HG02981 (cell line): ENCODE measurements at regions not wholly inside any gene's neighbourhood (a gene's known extent, or its start where the extent isn't known, plus 50 kb on each side); places are given as distances from the start of the nearest gene placed in this dataset.
"Not testable (repeated sequence)": the region's sequence is repeated elsewhere in the genome, so short reads cannot be mapped to it uniquely, and the experiment has no call there.

ENCODE experiments used
- ATAC-seq: cut with Tn5 transposase; IDR thresholded peaks from one replicate; pipeline ENCODE4 v1.9.1; 2021; ENCODE audit warnings: mild to moderate bottlenecking, moderate library complexity; ENCODE audit not compliant: unreplicated experiment

DNA sequence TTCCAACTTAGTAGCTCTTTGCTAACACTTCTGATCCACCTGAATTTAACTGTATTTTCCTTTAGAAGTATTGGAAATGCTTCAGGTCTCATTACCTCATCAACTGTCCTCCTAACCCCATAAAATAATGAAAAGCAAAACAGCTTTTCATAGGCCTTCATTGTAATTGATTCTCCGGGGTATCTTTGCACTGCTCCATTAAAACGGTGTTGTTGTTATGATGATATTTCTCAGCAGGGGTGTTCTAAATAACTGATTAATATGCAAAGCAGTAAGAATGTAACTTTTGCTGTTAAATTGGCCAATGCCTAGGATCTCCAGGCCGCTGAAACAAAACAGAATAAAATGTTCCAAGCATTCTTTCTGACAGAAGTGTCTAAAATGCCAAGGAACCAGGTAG, 1983.2 kb downstream of the EFNA5 start:
- no peak for ATAC-seq

DNA sequence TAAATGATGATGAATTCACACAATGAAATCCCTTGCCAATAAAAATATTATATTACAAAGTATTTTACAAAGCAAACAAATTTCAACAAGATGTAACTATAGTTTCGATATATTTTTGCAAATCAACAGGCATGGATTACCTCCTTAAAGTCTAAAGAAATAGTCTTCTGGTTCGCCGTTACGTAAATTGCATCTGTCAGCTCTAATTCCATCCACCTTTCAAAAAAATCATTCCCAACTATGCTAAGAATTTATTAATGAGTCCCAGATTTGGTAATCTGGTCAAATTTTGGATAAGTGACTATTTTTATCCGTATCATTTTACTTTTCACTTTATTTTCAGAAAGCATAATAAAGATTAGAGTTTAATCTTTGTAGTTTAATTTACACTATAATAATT, 1984.9 kb downstream of the EFNA5 start:
- no peak for ATAC-seq

DNA sequence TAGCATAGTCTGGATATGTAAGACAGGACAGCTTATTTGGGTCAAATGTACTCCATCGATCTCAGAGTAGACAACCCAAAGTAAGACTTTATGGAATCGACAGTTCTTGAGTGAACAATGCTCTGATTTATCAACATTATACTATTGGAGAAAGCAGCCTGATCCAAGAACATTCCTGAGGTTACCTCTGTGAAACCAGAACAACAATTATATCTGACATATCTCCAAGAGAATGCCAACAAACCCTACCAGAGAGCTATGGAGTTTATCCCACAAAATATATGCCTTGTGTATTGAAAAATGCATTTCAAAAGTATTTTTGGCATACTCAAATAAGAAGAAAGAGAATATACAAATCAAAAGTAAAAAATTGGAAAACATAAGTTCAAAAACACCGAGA, 1985.9 kb downstream of the EFNA5 start:
- ATAC-seq: no peak

DNA sequence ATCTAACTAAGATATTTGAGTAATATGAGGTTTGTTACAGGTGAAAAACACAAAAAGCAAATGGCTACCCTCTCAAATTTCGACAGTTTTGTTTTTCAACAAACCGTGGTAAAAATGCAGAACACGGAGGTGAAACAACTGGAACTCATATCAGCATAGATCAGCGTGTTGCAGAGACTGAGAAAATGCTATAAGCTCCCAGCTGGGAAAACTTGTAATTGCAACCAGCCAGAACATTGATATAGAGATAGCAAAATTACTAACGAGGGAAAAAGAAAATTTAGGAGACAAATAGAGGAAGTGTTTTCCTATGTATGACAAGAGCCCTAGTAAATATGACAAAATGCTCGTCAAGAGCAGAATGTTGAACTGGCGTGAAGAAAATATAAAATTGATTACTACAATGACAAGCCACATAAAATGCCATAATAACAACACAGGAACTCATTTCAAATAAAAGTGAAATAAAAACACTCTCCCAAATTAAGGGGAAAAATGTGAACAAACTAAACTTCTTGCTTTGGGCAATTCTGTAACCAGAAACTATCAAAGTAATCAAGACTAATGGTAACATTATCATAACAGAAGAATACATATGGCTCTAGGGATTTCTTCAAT, 1989.8 kb downstream of the EFNA5 start:
- no peak for ATAC-seq

DNA sequence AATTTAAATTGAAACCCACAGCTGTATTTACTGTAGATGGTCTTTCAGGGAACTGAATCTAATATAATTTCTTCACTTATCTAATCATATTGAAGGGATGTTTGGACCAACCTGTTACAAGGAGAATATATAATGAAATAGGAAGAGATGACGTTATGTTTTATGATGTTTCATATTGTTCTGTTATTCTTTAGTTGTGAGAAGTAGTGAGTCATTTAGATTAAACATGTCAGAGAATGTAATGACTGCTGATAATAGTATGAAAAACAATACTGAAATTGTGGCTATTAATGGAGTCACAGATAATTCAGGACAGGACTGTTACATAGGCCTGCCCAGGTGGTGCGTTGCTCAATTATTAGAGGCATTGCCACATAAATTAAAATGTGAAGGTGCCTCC, 1993.4 kb downstream of the EFNA5 start:
- ATAC-seq: no peak

DNA sequence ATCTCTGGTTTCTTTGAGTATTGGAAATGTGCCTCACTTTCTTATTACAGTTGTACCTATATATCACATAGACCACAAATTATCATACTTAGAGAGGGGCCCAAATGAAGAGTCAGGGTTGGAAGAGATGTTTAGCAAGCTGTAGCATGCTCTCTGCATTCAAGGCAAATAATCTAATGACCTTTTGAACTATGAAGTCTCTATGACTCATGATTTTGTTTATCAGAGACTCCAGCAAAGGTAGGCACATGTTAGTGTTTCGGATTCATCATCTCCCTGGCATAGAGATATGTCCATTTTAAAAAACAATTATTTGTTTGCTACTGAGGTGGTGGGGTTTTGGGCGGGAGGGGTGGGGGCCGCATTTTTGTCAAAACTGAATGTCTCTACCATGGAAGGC, 2000.1 kb downstream of the EFNA5 start:
- ATAC-seq: no peak

DNA sequence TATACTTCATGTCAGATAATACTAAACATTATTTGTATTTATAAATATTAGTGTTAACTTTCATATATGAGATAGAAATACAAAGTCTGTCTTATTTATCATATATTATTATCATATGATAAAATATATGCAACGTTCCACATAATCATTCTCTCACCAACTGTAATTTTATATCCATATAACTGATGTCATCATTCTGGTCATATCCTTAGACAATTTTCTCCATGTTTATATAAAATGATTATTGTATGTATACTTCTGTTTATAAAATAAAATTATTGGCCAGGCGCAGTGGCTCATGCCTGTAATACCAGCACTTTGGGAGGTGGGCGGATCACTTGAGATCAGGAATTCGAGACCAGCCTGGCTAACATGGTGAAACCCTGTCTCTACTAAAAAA, 2007.1 kb downstream of the EFNA5 start:
- no peak for ATAC-seq

DNA sequence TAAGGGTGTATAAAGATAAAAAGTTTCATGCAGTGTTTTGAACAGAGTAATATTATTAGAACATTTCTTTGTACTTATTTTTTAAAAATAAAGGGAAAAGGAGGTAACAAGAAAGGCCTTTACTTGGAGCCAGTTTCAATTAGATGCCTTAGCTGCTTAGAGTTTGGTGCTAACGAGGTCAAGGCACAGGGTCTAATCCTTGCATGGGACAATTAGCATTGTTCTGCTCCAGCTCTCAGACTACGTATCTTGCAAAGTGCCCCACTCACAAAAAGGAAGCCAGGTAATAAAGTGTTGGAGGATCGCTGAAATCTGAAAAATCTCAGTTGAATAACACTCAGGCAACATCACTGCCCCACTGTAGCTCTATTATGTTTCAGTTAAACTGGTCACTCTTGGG, 2011.3 kb downstream of the EFNA5 start:
- no peak for ATAC-seq

DNA sequence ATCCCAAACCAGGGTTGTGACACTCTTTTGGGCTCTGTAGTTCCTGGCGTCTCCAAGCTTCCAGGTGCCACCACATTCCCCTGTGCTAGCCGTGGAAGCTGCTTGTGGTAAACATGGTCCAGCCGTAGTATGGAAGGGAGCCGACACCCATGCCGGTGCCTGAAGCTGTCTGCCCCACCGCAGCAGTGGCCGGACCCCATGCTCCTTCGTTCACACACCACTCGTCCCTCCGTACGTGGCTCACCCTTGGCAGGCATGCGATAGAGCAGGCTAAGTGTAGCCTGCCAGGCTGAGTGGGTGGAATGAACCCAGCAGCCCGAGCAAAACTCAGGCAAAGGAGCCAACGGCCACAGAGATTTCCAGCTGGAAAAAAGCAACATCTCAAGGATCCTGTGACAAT, 2030.4 kb downstream of the EFNA5 start:
- ATAC-seq: no peak

DNA sequence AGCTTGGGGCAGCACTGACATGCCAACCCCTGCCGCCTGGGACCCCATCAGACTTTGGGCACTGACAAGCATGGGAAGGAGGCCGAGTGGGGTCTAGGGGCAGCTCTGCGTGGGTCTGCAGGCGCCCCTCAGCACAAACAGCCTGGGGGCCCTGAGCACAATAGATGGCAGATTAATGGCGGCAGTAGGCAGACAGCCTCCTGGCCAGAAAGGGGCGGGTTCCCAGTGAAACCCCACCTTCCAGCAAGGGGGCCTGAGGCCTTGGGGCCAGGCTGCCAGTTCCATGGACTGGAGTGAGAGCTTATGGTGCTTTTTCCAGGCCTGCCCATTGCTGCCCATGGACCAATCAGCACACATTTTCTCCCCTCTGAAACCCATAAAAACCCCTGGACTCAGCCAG, 2031.2 kb downstream of the EFNA5 start:
- no peak for ATAC-seq

DNA sequence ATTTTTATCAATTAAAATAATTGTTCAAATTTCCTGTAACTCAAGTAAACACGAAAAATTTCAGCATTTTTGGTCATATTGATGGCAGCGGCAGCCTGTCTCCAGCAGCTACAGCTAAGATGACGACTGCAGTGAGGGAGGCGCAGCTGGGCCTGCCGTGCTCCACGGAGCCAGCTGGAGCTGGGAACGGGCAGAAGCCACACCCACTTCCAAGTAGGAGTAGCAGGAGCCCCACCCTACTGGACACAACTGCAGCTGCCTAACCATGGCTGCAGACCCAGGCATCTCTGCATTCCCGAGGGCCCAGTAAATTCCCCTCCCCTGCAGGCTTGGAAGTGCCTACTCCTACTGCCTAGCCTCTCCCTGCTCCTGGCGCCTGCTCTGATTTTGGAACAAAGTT, 2031.7 kb downstream of the EFNA5 start:
- ATAC-seq: no peak

DNA sequence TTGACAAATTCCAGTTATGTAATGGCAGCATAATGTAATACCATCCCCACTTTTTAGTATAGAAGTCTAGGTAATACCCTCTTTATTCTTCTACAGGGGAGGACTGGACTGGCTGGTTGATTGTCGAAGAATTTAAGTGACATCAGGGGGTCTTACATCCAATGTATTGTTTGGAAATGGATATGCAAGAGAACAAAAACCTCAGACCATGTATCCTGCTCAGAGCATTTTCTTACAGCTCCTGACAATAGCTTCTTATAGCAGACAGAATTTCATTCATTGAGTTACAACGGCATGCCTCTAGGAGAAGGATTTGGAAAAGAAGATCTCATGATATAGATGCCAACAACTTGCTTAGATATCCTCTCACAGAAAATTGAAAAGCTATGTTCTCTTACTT, 2032.3 kb downstream of the EFNA5 start:
- no peak for ATAC-seq

DNA sequence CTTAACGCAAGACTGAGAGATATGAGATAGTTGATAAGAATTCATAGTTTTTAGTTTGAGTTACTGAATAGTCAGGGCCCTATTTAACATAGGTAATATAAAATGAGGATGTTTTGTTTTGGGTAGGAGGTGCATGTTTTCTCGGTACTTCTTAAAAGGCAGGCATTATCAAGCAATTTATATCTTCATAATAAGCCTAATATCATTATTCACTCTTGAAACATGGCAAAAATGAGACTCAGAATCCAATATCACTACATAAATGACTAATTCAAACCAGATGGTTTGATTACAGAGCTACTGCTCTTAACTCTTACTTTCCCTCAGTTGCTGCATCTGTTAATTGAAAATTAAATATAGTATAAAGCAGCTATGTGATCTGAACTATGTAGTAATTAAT, 2038.7 kb downstream of the EFNA5 start:
- ATAC-seq: no peak

DNA sequence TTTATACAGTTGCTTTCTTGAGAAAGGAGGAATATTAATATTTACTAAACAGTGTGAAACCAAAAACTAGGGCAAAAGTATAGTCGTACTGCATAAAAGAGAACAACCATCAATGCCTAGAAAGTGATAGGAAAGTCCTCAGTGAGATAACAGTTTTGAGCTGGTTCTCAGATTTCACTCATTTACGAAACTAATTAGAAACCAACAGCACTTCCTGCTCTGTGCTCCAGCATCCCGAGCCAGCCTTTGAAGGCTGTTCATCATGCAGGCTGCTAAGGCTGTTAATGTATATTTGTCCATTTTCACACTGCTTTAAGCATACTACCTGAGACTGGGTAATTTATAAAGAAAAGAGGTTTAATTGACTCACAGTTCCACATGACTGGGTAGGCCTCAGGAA, 2039.9 kb downstream of the EFNA5 start:
- no peak for ATAC-seq

DNA sequence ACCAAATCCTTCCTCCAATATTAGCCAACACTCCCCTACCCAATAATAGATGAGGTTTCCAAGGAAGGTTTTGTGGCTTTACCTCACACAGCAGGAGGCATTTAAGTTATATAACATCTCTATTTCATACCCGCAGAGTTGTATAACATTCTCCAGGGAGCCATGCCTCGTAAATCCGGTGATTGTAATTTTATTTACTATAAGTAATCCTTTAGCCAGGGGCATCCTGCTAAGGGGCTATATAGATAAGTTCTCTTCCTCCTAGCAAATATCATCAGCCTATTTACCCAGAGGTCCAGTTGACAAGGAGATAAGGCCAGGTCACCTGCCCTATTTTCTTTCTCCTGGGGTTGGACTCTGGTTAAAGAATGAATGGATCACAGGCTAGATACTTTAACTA, 2051.0 kb downstream of the EFNA5 start:
- no peak for ATAC-seq

DNA sequence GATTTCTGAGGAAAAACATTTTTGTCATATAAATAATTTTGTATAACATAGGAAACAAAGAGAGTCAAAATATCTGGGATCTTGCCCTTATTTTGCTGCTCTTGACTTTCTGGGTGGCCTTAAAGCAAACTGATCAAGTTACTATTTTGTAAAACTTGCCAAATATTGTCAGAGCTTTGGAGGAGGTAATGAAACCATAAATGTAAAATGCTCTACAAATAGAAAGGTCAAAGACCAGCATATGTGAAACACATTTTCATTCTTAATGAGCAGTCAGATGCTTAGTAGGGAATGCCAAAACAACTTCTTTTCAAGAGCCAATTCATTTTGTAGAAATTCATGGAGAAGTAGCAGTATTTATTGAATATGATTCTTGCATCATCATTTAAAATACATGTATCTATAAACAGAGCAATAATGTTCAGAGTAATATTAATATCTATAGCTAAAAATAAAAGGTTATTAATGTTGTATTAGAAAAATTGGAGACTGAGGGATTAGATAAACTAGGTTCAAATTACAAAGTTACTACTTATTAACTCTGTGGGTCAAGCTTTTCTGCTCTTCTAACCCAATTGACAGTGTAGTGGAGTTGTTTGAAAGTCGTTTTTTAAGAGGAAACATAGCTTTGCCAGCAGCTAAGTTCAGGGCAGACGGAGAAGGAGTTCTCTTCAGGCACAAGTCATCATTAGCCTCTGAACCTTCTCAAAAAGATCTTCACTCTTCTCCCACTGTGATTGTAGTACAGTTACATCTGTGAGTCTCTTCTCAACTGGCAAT, 2053.1 kb downstream of the EFNA5 start:
- no peak for ATAC-seq

DNA sequence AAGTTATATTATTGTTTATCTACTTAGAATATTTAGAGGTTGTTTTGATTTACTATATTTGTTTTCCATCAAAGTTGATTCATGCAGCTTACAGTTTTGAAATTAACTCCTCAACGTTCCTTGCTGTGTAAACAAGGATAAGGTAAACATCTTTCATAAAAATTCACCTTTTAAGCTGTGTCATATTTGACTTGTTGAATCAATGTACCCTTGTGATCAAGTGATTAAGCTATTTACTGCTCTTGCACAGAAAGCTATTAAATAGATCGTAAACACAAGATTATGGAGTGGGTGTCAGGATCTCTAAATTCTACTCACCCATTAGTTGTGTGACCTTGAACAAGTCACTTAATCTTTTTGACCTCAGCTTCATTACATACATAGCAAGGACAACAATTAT, 2054.0 kb upstream of the NUDT12 start:
- no peak for ATAC-seq

DNA sequence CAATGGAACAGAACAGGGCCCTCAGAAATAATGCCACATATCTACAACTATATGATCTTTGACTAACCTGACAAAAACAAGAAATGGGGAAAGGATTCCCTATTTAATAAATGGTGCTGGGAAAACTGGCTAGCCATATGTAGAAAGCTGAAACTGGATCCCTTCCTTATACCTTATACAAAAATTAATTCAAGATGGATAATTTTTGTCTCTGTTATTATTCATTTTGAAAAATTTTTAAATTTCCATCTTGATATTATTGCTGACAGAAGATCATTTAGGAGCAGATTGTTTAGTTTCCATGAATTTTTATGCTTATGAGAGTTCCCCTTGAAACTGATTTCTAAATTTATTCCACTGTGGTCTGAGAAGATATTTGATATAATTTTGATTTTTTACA, 2039.8 kb upstream of the NUDT12 start:
- not testable (repeated sequence) for ATAC-seq

DNA sequence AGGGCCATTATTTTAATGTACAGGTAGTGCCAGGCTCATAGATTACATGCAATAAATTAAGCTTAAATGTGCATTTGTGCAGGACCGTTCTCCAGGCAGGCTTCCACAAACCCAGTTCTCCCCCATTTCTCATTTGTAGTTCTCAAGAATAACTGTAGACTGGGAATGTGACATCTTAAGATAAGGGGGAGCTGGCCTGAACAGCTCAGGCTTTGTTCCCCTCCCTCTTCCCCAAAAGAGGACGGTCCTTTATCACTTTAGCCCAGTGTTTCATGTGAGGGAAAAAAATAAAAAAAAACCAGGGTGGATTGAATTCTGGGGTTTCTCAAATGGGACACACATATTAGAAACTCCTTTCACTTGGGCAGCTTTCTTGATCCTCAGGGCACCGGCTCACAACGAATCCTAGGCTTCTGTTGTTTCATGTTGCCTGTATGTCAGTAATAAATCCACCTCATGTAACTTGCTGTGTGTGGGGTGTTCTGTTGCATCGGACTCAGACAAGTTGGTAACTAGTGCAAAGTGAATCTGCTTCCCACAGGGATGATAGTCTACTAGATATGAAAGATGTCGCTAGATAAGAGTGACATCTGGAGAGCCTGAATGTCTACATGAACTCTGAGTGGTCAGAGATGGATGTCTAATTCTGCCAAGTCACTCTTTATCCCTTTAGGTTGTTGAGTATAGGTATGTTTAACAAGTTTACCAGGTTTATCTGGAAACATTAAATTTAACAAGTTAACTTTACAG, 2030.6 kb upstream of the NUDT12 start:
- no peak for ATAC-seq

DNA sequence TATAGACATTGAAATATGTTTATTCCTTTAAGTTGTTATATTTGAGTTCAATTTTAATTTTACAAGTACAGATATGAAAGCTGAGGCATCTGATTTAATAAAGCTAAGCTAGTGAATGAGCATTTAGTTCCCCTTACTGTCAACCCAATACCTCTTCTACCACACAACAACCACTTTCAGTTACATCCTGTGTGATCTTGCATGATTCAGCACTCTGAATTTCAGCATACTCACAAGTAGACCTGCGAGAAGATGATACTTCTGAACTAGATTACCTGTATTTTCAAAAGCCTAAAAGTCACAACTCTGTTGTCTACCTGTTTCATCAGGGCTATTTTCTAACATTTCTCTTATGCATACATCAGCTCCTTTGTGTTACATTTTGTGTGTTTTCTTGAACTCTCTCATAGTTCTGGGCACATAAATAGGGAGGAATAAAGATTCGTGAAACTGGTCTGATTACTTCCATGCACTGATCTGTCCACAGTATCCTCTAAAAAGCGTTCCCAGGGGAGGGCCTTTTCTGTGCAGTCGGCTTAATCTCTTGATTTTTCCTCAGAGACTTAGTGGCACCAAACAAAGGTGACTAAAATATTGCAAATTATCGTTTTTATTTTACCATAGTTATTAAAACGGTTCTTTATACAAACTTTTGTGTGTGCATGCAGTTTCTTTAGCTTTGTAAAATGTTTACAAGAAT, 2025.5 kb upstream of the NUDT12 start:
- no peak for ATAC-seq

DNA sequence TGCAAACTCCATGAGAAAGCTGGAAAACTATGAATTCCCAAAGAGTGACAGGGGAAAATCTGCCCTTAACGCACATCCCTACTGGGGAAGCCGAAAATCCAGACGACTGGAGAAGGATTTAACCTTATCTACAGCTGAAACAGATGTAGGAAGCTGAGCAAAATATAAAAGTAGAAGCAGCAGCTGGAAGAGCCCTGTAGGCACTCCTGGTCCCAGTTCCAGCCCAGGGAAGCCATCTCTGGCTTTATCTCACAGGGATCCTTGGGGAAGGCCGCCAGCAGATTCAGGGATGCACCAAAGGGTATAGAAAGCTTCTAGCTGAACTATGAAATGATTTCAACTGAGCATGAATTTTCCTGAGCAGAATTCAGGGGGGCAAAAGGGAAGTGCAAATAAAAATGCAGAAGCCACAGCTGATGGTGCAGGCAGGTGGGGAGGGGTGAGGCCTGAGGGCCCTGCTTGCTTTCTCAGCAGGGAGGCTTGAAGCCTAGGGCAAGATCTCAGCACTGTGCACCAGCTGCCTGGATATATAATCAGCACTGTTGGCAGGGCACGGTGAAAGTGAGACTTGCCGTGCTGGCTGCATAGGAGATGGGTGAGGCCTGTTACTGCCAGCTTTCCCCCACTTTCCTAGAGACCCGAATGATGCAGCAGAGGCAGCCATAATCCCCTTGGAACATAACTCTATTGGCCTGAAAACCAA, 2019.5 kb upstream of the NUDT12 start:
- no peak for ATAC-seq
